ENCODE measurements at regions not wholly inside any gene's neighbourhood (a gene's known extent, or its start where the extent isn't known, plus 50 kb on each side); places are given as distances from the start of the nearest gene placed in this dataset.

DNA sequence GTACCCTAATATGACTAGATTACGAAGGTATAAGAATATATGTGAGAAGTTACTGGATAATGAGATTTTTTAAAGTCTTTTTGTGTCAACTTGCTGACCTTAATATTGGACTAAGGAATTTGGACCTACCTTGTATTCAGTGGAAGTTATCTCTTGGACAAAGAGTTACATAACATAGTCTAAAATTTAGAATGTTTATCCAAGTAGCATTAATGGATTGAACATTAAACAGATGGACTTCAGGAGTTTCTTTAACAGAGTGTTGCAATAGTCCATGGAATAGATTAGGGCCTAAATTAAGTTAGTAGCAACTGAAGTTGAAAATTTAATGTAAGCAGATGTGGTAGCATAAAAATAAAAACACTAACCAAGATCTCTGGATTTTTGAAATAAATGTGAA, 266.4 kb downstream of the PYDC2 start:
- TF ChIP-seq, protein P1, sequence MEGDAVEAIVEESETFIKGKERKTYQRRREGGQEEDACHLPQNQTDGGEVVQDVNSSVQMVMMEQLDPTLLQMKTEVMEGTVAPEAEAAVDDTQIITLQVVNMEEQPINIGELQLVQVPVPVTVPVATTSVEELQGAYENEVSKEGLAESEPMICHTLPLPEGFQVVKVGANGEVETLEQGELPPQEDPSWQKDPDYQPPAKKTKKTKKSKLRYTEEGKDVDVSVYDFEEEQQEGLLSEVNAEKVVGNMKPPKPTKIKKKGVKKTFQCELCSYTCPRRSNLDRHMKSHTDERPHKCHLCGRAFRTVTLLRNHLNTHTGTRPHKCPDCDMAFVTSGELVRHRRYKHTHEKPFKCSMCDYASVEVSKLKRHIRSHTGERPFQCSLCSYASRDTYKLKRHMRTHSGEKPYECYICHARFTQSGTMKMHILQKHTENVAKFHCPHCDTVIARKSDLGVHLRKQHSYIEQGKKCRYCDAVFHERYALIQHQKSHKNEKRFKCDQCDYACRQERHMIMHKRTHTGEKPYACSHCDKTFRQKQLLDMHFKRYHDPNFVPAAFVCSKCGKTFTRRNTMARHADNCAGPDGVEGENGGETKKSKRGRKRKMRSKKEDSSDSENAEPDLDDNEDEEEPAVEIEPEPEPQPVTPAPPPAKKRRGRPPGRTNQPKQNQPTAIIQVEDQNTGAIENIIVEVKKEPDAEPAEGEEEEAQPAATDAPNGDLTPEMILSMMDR (IDR thresholded peaks at IDR 0.05; ENCODE audit: low read depth, low read length, poor library complexity, severe bottlenecking) = no peak
- no peak for TF ChIP-seq EZH2phosphoT487 (IDR thresholded peaks at IDR 0.05; ENCODE audit: borderline replicate concordance, low read length)

All from DOHH2 (cell line).